OCI-LY7 (cell line): ENCODE measurements at regions not wholly inside any gene's neighbourhood (a gene's known extent, or its start where the extent isn't known, plus 50 kb on each side); places are given as distances from the start of the nearest gene placed in this dataset.
"Not testable (repeated sequence)": the region's sequence is repeated elsewhere in the genome, so short reads cannot be mapped to it uniquely, and the experiment has no call there.

Experiments used
- CTCF ChIP-seq: fragments of 200-600 bp; sonication (generic); conservative IDR thresholded peaks from 2 replicates; pipeline ENCODE4 v1.5.1; 2014; ENCODE audit warnings: mild to moderate bottlenecking, antibody characterized with exemption, low read length, moderate library complexity, mixed read lengths
- EZH2phosphoT487 ChIP-seq: fragments of 200-600 bp; sonication (generic); IDR thresholded peaks from 2 replicates; pipeline ENCODE4 v1.6.1; 2018; ENCODE audit warnings: low read depth, borderline replicate concordance, mild to moderate bottlenecking, mixed run types, antibody characterized with exemption, low read length, moderate library complexity, mixed read lengths

DNA sequence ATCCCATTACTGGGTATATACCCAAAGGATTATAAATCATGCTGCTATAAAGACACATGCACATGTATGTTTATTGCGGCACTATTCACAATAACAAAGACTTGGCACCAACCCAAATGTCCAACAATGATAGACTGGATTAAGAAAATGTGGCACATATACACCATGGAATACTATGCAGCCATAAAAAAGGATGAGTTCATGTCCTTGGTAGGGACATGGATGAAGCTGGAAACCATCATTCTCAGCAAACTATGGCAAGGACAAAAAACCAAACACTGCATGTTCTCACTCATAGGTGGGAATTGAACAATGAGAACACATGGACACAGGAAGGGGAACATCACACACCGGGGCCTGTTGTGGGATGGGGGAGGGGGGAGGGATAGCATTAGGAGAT is 373.4 kb downstream of the SFMBT2 start:
- TF ChIP-seq CTCF, EZH2phosphoT487: not testable (repeated sequence)
